ENCODE measurements at regions not wholly inside any gene's neighbourhood (a gene's known extent, or its start where the extent isn't known, plus 50 kb on each side); places are given as distances from the start of the nearest gene placed in this dataset.

DNA sequence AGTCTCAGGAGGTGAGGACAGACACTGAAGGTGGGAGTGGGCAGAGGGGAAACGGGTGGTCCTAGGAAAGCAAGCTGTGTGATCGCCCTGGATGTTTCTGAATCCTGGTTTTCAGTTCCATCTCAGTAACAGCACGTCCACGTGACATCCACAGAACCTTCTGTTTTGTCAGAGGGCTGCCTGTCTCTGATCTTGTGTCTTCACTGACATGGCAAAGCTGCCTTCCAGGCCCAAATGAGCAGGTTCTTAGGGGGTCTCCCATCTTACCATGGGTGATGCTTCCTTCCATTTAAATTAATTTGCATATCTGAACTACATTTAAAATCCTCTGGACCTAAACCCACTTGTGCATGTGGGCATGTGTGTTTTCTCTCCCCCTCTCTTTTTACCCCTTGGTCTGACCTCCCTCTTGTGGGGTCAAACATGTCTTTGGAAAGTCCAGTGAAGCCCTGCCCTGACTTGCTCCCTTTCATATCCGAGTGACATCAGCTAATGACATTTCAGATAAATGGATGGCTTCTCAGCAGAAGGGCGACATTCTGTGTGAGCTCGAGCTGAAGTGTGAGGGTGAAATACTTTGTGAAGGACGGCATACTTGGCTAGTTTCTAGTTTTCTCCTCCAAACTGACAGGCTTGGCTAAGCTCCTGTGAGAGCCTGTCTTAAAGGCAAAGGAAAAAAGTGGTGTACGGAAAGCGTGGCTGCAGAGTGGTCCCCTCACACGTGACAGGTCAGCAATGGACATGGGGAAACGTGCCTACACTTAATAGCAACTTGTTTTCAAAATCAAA, 204.8 kb upstream of the S1PR3 start:
- TF ChIP-seq CTCF (IDR thresholded peaks at IDR 0.05): no peak
- H3K4me3 ChIP-seq: peak overlapping the region; percentile 3
- H3K9me3 ChIP-seq: no peaks in the 10 kb centered on the region
- H3K4me1 ChIP-seq (ENCODE audit: control insufficient read depth in 1 of 2, low read depth in 2 of 2): peaks cover 16 to 48% of the 10 kb centered on the region in 2 donors
- H3K27ac ChIP-seq: peak overlapping the region; percentile 34 to 35
- H3K27me3 ChIP-seq (replicated peaks; ENCODE audit: insufficient read depth): no peaks in the 10 kb centered on the region
- DNase-seq (ENCODE audit: low spot score): no peak
- ATAC-seq (ENCODE audit: insufficient number of reproducible peaks, low FRiP score, low read depth): no peak
- no peaks in the 10 kb centered on the region for H3K36me3 ChIP-seq

GRCh38 chr9:88789785-88790184, 201.5 kb upstream of the S1PR3 start:
- no peak for ATAC-seq (ENCODE audit: insufficient number of reproducible peaks, low FRiP score, low read depth)
- H3K4me1 ChIP-seq (ENCODE audit: control insufficient read depth in 1 of 2, low read depth in 2 of 2): peaks cover 10 to 48% of the 10 kb centered on the region in 2 donors
- no peaks in the 10 kb centered on the region for H3K9me3 ChIP-seq
- no peaks in the 10 kb centered on the region for H3K36me3 ChIP-seq
- no peak for TF ChIP-seq CTCF (IDR thresholded peaks at IDR 0.05)
- no peak overlapping the region for H3K27ac ChIP-seq
- H3K4me3 ChIP-seq: no peak overlapping the region
- H3K27me3 ChIP-seq (replicated peaks; ENCODE audit: insufficient read depth): no peaks in the 10 kb centered on the region
- DNase-seq (ENCODE audit: low spot score): no peak

DNA sequence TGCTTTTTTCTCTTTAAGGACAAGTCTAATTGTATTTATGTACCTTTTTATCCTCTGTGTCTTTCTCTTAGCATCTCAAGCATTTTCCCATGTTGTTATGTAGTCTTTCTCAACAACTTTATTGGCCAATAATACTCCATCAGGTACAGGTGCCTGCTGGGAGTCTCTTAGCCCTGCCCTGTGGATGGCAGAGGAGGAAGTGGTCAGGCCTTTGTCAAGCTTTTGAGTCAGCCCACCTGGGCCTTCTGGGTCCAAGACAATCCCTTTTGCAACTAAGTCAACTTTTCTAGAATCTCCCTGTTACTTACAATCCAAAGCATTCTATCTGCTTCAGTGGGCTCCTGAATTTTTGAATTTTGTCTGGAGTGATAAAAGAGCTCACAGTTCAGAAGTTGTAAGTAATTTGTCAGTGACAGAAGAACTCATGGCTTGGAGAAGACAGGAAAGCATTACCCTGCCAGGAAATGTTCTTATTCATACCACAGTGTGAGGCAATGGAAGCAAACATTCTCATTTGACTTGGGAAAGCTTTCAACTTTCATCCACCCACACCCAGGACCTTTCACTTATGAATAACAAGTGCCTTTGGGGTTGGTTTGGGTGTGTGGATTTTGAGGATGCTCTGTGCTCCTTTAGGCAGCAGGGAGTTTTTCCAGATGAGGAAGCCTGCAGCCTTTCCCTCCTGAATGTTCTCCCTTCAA, 200.0 kb upstream of the S1PR3 start:
- DNase-seq (ENCODE audit: low spot score): no peak
- H3K27ac ChIP-seq: peak overlapping the region; percentile 32 to 46

GRCh38 chr9:88792502-88792901, 198.8 kb upstream of the S1PR3 start:
- Histone ChIP-seq H3K4me3 (no peak overlapping the region), H3K4me1 (ENCODE audit: control insufficient read depth in 1 of 2, low read depth in 2 of 2) (peaks cover 0 to 38% of the 10 kb centered on the region in 2 donors), H3K27me3 (replicated peaks; ENCODE audit: insufficient read depth) (no peaks in the 10 kb centered on the region), H3K9me3 (no peaks in the 10 kb centered on the region), H3K36me3 (no peaks in the 10 kb centered on the region), H3K27ac (no peak overlapping the region)
- DNase-seq (ENCODE audit: low spot score) (no peak), ATAC-seq (ENCODE audit: insufficient number of reproducible peaks, low FRiP score, low read depth) (no peak)
- TF ChIP-seq CTCF (IDR thresholded peaks at IDR 0.05): no peak

More for the DNA sequence above, 200.0 kb upstream of the S1PR3 start:
- H3K36me3 ChIP-seq: no peaks in the 10 kb centered on the region
- H3K4me3 ChIP-seq: no peak overlapping the region
- H3K4me1 ChIP-seq (ENCODE audit: control insufficient read depth in 1 of 2, low read depth in 2 of 2): peaks cover 7 to 51% of the 10 kb centered on the region in 2 donors
- no peaks in the 10 kb centered on the region for H3K27me3 ChIP-seq (replicated peaks; ENCODE audit: insufficient read depth)
- ATAC-seq (ENCODE audit: insufficient number of reproducible peaks, low FRiP score, low read depth): no peak
- no peak for TF ChIP-seq CTCF (IDR thresholded peaks at IDR 0.05)
- no peaks in the 10 kb centered on the region for H3K9me3 ChIP-seq

GRCh38 chr9:88794100-88794499, 197.2 kb upstream of the S1PR3 start:
- ATAC-seq (ENCODE audit: insufficient number of reproducible peaks, low FRiP score, low read depth) (no peak), DNase-seq (ENCODE audit: low spot score) (no peak)
- H3K4me1 ChIP-seq (ENCODE audit: control insufficient read depth in 1 of 2, low read depth in 2 of 2): peaks cover 0 to 29% of the 10 kb centered on the region in 2 donors
- H3K4me3 ChIP-seq: no peak overlapping the region
- H3K36me3 ChIP-seq: no peaks in the 10 kb centered on the region
- H3K27ac ChIP-seq: no peak overlapping the region
- H3K9me3 ChIP-seq: no peaks in the 10 kb centered on the region
- TF ChIP-seq CTCF (IDR thresholded peaks at IDR 0.05): no peak
- H3K27me3 ChIP-seq (replicated peaks; ENCODE audit: insufficient read depth): no peaks in the 10 kb centered on the region

All from thoracic aorta (tissue), 2 donors.